EH (cell line): ENCODE measurements at regions not wholly inside any gene's neighbourhood (a gene's known extent, or its start where the extent isn't known, plus 50 kb on each side); places are given as distances from the start of the nearest gene placed in this dataset.
A peak's percentile ranks its signal among the peaks of the same experiment; 100 is the strongest.
"Not testable (repeated sequence)": the region's sequence is repeated elsewhere in the genome, so short reads cannot be mapped to it uniquely, and the experiment has no call there.

Source experiments
- DNase-seq: peaks from one replicate; pipeline ENCODE4 v3.0.0-alpha.2; 2015; ENCODE audit warnings: low read depth

- no peak for DNase-seq
Measured at GRCh38 chr13:33662392-33662791, 155.6 kb upstream of the RFC3 start.

- no peak for DNase-seq
Measured at GRCh38 chr13:33665626-33666175, 152.2 kb upstream of the RFC3 start.

GRCh38 chr13:33671560-33671959, 146.4 kb upstream of the RFC3 start:
- DNase-seq: no peak

GRCh38 chr13:33672022-33672421, 145.9 kb upstream of the RFC3 start:
- not testable (repeated sequence) for DNase-seq

GRCh38 chr13:33676045-33676989, 141.6 kb upstream of the RFC3 start:
- DNase-seq: peak; percentile 61

- no peak for DNase-seq
Measured at GRCh38 chr13:33677215-33677614, 140.7 kb upstream of the RFC3 start.

GRCh38 chr13:33678084-33678483, 139.9 kb upstream of the RFC3 start:
- DNase-seq: no peak

GRCh38 chr13:33678906-33679657, 138.9 kb upstream of the RFC3 start:
- no peak for DNase-seq

- no peak for DNase-seq
Measured at GRCh38 chr13:33679658-33680012, 138.3 kb upstream of the RFC3 start.

- DNase-seq: no peak
Measured at GRCh38 chr13:33682020-33682564, 135.9 kb upstream of the RFC3 start.

- DNase-seq: not testable (repeated sequence)
Measured at GRCh38 chr13:33682646-33683045, 135.3 kb upstream of the RFC3 start.

GRCh38 chr13:33683376-33683775, 134.6 kb upstream of the RFC3 start:
- DNase-seq: no peak

- DNase-seq: no peak
Measured at GRCh38 chr13:33684874-33685273, 133.1 kb upstream of the RFC3 start.

- no peak for DNase-seq
Measured at GRCh38 chr13:33686772-33687480, 131.0 kb upstream of the RFC3 start.

GRCh38 chr13:33690354-33690753, 127.6 kb upstream of the RFC3 start:
- DNase-seq: no peak

GRCh38 chr13:33691980-33692379, 126.0 kb upstream of the RFC3 start:
- DNase-seq: no peak

- DNase-seq: no peak
Measured at GRCh38 chr13:33692531-33692930, 125.4 kb upstream of the RFC3 start.

- DNase-seq: no peak
Measured at GRCh38 chr13:33694546-33694945, 123.4 kb upstream of the RFC3 start.

- DNase-seq: no peak
Measured at GRCh38 chr13:33696530-33696929, 121.4 kb upstream of the RFC3 start.

GRCh38 chr13:33697926-33698325, 120.0 kb upstream of the RFC3 start:
- DNase-seq: peak; percentile 9

GRCh38 chr13:33707449-33707848, 110.5 kb upstream of the RFC3 start:
- DNase-seq: no peak

GRCh38 chr13:33710924-33711323, 107.0 kb upstream of the RFC3 start:
- DNase-seq: no peak
